ENCODE measurements at regions not wholly inside any gene's neighbourhood (a gene's known extent, or its start where the extent isn't known, plus 50 kb on each side); places are given as distances from the start of the nearest gene placed in this dataset.

- DNase-seq (ENCODE audit: low read depth in 1 of 2, low spot score in 1 of 2), result peak; percentile 27
- Histone ChIP-seq H3K27me3 (ENCODE audit: insufficient read depth, poor library complexity, severe bottlenecking) (no peaks in the 10 kb centered on the region), H3K27ac (replicated peaks) (peak overlapping the region; percentile 23; the same call in 1 of the 2 replicates), H3K4me3 (replicated peaks; ENCODE audit: insufficient read depth, low read length) (no peak overlapping the region)
- no peak for TF ChIP-seq POLR2AphosphoS5 (IDR thresholded peaks at IDR 0.05; ENCODE audit: low read depth)
- TF ChIP-seq SPI1 (IDR thresholded peaks at IDR 0.05; ENCODE audit: borderline replicate concordance, low read depth), result 0 out of 2 replicates have a peak, but pooled peaks have one; percentile 4
- no peak for TF ChIP-seq GABPA (IDR thresholded peaks at IDR 0.05; ENCODE audit: low read depth)
Measured at GRCh38 chr2:59575191-59575590, 978.3 kb downstream of the BCL11A start.

DNA sequence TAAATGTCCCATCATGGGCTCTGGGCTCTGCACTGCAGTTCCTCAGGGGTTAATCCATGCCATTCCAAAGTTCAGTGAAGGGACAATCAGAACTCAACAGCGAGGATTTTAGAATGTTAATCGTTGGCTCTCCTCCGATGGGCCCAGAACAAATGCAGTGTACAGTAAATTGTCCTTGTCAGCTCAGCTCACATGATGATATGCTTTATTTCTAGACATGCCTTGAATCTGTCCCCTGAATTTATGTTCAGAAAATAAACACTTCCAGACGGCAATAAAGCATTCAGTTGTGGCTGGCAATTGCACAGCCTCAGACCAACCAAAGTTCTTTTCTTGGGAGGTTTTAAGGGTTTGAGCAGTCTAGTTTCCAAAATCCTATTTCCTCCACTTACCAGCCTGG lies 981.2 kb downstream of the BCL11A start:
- H3K4me3 ChIP-seq (replicated peaks; ENCODE audit: insufficient read depth, low read length), result no peak overlapping the region
- H3K27ac ChIP-seq (replicated peaks), result no peak overlapping the region
- DNase-seq (ENCODE audit: low read depth in 1 of 2, low spot score in 1 of 2), result no peak
- no peak for TF ChIP-seq SPI1 (IDR thresholded peaks at IDR 0.05; ENCODE audit: borderline replicate concordance, low read depth)
- TF ChIP-seq GABPA (IDR thresholded peaks at IDR 0.05; ENCODE audit: low read depth), result no peak
- TF ChIP-seq REST (IDR thresholded peaks at IDR 0.05; ENCODE audit: insufficient replicate concordance, low read depth), result no peak
- no peak for TF ChIP-seq POLR2AphosphoS5 (IDR thresholded peaks at IDR 0.05; ENCODE audit: low read depth)
- no peak for TF ChIP-seq CTCF (IDR thresholded peaks at IDR 0.05; ENCODE audit: insufficient read depth, low read length)
- H3K27me3 ChIP-seq (ENCODE audit: insufficient read depth, poor library complexity, severe bottlenecking), result no peaks in the 10 kb centered on the region

GRCh38 chr2:59570818-59571217 lies 982.6 kb downstream of the BCL11A start:
- no peak for DNase-seq (ENCODE audit: low read depth in 1 of 2, low spot score in 1 of 2)
- no peaks in the 10 kb centered on the region for H3K27me3 ChIP-seq (ENCODE audit: insufficient read depth, poor library complexity, severe bottlenecking)
- H3K4me3 ChIP-seq (replicated peaks; ENCODE audit: insufficient read depth, low read length), result no peak overlapping the region
- H3K27ac ChIP-seq (replicated peaks), result no peak overlapping the region
- TF ChIP-seq CTCF (IDR thresholded peaks at IDR 0.05; ENCODE audit: insufficient read depth, low read length) (no peak), GABPA (IDR thresholded peaks at IDR 0.05; ENCODE audit: low read depth) (no peak), POLR2AphosphoS5 (IDR thresholded peaks at IDR 0.05; ENCODE audit: low read depth) (no peak), REST (IDR thresholded peaks at IDR 0.05; ENCODE audit: insufficient replicate concordance, low read depth) (no peak), SPI1 (IDR thresholded peaks at IDR 0.05; ENCODE audit: borderline replicate concordance, low read depth) (no peak)

- H3K27ac ChIP-seq (replicated peaks), result no peak overlapping the region
- no peak overlapping the region for H3K4me3 ChIP-seq (replicated peaks; ENCODE audit: insufficient read depth, low read length)
- DNase-seq (ENCODE audit: low read depth in 1 of 2, low spot score in 1 of 2), result no peak
- TF ChIP-seq SPI1 (IDR thresholded peaks at IDR 0.05; ENCODE audit: borderline replicate concordance, low read depth), result no peak
- no peak for TF ChIP-seq GABPA (IDR thresholded peaks at IDR 0.05; ENCODE audit: low read depth)
- no peak for TF ChIP-seq POLR2AphosphoS5 (IDR thresholded peaks at IDR 0.05; ENCODE audit: low read depth)
- TF ChIP-seq CTCF (IDR thresholded peaks at IDR 0.05; ENCODE audit: insufficient read depth, low read length), result no peak
- no peak for TF ChIP-seq REST (IDR thresholded peaks at IDR 0.05; ENCODE audit: insufficient replicate concordance, low read depth)
- H3K27me3 ChIP-seq (ENCODE audit: insufficient read depth, poor library complexity, severe bottlenecking), result no peaks in the 10 kb centered on the region
Measured at GRCh38 chr2:59569124-59569523, 984.3 kb downstream of the BCL11A start.

All from HL-60 (cell line).